Skin of body (tissue), 1 donor: ENCODE measurements at regions not wholly inside any gene's neighbourhood (a gene's known extent, or its start where the extent isn't known, plus 50 kb on each side); places are given as distances from the start of the nearest gene placed in this dataset.
A peak's percentile ranks its signal among the peaks of the same experiment; 100 is the strongest.

ENCODE experiments used
- DNase-seq: peaks from one replicate; lab custom pipeline; 2025; lab: John Stamatoyannopoulos, UW

DNA sequence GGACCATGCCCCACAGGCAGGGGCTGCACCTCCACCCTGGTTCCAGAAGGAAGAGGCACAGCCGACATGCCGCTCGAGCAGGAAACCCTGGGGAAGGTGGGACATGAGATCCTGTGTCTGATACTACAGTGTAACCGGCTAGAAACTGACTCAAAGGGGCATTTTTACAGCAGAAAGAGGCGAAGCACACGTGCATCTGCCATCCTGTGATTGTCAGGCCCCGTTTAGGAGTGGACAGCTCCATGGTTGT lies 62.7 kb downstream of the SIK1 start:
- no peak for DNase-seq

DNA sequence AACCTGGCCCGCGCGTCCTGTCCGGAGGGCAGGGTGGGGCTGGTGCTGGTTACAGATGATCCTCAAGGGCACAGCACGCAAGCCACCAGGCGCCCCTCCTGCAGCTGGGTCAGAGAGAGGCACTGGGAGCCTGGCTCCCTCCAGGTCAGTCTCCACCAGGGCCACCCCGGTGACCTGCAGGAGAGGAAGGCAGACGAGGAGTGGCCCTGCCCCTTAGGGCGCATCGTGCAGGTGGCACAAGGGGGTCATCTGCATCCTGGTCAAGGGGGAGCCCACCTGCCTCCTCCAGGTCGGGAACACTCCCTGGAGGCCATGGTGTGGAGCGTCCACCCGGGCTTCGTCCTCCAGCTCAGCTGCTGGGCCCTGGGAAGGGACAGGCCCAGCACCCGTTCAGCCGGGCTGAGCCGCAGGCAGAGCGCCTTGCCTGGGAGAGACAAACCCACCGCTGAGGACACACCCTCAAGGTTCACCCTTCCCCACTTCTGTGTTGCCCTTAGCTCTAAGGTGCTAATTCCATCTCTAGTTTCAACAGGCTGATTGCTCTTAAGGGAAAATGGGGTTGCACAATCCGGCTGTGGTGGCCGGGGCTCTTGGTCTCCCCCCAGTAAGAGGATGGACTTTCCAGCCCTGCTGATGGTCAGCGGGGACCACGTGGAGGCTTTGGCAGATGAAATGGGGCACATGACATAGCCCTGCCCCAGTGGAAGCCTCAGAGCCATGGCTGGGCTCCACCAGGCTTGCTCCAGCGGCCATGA lies 63.2 kb downstream of the SIK1 start:
- no peak for DNase-seq

DNA sequence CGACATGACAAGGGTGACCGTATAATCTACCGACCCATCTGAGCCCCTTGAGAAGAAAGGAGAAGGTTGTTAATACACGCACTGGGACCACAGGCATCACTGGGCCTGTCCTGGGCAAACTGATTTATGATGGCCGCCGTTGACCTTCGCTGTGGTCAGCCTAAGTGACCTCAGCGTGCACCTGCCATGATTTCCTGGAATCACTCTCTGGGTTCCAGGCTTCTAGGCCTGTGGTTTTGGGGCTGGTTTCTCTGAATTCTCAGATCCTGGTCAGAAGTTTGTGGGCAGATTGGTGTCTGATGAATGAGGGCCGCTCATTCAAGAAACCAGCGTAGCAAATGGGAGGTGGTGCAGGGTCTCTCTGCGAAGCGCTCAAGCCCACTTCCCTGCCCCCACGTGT lies 64.0 kb downstream of the SIK1 start:
- DNase-seq, result no peak

DNA sequence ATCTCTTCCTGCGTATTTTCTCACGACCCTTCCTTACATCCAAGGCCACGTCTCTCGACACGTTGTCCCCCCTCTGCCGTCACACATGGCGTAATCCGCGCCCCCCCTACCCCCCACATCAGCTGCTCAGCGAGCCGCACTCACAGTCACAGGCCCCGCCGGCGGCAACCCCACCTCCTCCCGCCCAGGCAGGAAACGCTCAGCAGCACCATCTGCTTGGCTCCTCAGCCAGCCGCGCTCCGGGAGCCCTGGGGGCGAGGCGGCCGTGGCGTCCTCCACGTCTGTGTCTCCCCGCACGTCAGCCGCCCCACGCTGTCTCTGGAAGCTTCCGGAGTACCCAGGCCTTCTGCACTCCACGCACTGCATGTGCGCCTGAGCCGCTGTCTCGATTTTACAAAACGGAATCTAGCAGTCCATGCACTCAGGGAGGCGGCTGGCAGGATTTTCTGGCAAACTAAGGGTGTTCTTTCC lies 64.6 kb downstream of the SIK1 start:
- DNase-seq, result peak; percentile 75

DNA sequence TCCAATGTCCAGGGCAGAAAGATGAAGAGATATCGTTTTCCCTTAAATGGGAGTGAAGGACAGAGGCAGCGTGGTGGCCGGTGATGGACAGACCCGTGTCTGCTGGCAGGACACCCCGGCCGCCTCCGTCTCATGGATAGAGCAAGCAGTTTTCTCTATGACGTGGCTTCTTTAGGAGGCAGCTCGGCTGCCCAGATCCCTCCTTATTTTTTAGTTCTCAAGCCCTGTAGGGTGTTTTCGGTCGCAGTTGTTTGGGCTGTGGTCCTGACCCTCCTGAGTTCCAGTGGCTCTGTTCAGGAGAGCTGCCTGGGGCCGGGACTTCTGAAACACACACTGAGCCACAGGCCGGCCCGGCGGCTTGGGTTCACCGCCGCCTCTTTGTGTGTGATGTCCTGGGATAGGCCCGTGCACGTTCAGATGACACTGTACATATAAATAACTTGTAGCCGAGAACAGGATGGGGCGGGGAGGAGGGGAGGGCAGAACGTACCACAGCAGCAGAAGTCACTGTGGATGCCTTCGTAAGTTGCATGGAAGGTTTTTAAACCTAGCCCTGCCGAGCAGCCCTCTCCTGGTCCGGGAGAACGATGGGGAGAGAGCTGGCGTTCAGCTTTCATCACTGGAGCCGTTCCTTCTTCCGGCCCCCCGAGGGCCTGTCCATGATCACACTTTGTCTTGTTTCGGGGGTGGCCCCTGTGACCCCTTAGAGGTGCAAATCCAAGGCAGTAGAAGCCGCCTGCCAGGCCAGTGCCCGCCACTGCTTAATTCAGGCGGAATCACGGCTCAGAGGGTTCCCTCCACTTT lies 65.2 kb downstream of the SIK1 start:
- DNase-seq, result peak; percentile 69

DNA sequence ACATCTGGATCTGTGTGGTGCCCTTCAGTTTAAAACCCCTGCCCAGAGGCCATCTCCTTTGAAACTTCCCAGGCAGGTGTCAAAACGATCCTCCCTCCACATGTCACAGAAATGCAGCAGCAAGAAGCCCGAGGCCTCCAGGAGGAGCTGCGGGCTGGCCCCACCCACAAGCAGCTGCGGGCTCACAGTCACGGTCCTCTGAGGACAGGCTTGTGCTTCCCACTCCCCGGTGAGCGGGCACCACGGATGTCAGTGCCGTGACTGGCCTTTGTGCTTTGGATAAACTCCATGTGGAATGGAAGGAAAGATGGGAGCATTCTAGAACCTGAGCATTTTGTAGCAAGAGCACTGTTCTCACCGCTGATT lies 65.8 kb downstream of the SIK1 start:
- DNase-seq, result no peak

DNA sequence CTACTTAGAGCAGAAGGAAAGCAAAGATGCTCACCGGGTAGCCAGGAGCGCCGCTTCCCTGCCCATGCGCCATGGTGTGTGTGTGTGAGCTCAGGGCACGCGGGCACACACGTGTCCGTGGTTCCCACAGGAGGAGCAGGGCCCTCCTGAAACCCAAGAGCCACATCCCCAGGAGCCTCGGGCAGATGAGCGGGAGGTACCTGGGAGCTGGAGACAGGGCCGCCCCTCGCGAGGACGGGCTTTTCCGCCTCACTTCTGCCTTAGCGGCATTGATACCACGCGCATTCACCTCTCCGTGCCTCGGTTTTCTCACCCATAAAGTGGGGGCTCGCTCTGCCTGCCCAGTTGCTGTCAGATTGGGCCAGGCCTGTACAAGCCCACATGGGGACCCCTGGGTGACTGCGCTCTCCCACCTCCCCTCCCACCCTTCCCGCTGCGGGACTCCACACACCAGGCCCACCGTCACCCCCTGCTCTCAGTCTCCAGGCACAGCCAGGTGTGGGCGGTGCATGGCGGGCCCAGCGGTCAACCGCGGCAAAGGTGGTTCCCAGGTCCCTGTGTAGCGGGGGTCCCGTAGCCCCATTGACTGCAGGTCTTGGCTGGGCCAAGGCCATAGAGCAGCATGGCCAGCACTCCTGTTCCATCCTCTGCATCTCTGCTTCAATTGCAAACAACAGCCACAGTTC lies 66.3 kb downstream of the SIK1 start:
- no peak for DNase-seq

DNA sequence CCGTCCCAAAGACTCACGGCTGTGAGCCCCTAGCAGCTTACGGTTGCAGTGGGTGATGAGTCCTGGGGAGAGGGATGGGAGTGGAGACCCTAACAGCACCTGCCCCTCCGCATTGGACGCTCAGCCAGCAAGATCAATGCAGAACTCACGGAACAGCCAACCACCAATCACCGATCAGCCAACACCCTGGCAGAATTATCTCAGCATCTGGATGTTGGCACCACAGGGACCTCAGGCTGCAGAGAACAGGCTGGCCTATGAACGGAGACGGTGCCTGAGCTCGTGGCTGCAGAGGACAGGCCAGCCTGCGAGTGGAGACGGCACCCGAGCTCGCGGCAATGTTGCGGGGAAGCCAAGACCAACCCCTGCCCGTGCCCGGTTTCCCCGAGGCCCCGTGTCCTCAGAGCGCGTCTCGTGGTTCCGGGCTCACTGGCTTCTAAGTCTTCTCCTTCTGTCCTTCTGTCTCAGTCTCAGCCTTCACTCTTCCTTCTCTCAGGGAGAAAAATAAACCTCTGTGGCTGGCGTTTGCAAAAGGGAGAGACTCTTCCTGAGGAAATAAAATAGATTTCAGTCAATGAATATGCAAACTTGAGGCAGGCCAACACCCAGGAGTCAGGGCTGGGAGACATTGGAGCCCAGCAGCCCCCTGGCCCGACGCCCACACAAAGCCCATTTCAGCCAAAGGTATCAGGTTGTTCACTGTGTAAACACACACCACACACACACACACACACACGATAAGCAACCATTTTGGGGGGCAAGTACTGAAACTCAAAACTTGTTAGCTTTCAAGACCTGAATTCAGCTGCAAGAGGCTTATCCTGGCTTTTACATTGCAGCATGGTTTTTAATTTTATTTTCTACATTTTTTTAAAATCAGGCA lies 67.8 kb downstream of the SIK1 start:
- DNase-seq, result no peak

DNA sequence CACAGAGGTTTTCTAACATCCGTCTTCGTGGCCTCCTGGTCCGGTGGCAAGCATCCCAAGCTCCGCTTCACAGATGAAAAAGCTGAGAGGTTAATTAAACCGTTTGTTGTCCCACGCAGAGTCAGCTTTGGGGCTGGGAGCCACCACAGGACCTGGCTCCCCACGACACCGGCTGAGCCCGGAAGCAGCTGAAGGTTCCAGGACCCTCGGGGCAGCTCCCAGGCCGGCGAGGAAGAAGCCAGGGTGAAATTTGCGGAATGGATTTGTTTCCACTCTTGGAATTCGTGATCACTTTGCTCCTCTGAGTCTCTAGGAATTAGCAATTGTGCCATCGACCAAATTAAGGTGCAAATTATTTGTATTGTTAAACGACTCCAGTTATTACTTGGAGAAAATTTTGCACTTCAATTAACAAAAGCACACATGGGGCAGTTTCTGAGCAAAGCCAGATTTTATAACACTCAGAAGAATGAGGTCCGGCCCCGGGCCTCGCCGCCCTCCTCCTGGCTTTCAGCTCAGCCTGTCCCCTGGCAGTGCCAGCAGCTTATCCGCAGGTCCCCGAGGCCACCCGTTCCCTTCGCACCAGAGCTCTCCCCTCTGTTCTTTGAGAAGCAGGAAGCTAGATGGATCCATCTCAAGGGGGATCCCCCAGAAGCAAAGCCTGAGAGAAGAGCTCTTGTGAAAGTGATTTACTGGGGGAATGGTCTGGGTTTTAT lies 69.1 kb downstream of the SIK1 start:
- DNase-seq, result no peak

DNA sequence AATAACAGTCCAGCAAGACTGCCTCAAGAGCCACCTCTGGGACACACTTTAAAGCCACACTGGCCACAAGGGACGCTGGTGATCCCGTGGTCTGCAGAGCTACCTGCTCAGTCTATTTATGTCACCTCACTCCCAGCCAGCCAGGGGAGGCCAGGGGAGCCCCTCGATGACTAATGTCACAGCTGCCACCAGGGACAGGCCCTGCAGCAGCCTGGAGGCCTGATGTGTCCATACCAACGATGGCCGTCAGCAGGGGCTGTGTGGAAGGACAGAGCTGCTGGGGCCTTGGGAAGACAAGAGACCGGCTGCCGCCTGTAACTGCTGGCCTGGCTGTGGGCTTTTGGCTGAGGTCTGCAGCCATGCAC lies 71.0 kb downstream of the SIK1 start:
- DNase-seq, result no peak

DNA sequence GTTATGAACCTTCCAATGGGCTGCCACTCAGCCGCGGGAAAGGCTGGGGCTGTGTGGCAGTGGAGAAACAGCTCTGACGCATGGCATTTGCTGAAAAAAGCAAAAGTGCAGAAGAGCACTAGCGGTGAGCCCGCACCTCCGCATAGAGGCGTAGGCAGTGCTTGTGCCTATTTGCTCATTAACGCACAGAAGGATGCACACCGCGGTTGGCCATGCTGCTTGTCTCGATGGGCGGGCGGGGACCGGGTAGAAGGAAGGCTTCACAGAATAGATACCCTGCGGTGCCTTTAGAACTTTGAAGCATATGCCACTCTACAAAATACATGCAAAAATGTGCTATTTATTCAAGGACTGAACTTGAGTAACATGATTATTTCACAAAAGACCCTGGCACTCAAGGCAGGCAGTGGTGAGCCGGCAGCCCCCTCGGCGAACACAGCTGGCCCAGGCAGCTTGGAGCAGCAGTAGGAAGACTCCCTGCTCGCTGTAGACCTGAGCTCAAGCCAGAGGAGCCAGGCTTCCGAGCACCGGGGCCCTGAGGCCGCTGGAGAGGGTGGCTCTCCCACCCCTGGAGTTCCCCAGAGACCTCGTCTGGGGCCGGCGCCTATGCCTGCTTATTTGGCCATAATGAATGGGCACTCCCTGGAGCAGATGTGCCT lies 71.5 kb downstream of the SIK1 start:
- DNase-seq, result no peak

DNA sequence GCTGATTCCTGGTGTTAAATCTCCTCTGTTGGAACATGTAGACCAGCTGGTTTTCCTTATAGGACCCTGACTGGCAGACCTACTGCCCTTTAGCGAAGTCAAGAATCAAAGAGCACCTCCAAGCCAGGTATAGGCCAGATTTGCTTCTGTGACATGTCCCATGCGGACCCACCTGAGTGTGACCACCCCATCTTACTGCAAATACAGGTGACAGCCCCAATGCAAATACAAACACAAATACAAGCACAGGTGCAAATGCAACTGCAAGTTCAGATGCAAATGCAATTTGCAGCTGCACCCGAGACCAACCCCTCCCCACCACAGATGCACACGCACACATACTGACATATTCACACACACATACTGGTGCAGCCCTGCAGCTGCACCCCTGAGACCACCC lies 72.3 kb downstream of the SIK1 start:
- DNase-seq, result no peak

DNA sequence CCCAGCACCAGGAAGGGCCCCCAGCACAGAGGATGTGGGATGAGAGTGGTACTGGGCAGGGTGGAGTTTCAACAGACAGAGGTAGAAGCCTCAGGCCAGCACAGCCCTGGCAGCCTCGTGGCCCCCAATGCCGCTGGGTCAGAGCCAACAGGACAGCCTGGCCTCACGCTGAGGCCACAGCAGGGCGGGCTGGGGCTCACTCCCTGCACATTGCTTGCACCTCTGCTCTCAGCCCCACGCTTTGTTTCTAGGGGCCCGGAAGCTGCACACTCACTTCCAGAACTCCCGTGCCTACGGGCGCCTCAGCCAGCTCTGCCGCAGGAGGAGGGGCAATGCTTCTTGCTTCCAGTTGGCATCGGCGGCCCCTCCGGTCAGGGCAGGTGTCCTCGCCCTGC lies 72.9 kb downstream of the SIK1 start:
- no peak for DNase-seq

DNA sequence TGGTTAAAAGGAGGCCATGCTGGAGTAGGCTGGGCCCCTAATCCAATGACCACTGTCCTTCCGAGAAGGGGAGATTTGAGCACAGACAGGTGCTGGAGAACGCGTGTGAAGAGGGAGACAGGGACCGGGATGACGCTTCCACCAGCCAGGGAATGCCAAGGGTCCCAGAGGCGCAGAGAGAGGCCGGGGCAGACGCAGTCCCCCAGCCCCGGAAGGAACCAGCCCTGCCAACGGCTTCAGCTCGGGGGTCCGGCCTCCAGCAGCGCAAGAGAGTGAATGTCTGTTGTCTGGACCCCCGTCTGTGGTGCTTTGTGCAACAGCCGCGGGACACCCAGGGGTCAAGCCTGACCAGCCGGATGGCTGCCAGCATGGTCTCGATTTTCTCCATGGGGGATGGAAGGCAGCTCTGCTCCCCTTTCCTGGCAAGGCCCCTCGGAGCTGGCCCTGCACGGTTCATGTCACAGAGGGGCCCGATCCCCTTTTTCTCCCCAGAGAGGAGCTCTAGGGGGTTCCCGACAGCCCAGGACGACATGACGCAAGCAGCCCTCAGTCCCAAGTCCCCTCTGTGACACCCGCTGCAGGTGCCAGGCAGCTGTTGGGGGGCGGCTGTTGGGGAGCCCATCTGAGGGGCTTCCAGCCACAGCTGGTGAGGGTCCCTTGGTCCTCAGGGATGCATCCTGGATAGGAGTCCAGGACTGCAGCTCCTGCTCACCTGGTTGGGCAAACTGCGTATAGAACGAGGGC lies 73.5 kb downstream of the SIK1 start:
- DNase-seq, result no peak

DNA sequence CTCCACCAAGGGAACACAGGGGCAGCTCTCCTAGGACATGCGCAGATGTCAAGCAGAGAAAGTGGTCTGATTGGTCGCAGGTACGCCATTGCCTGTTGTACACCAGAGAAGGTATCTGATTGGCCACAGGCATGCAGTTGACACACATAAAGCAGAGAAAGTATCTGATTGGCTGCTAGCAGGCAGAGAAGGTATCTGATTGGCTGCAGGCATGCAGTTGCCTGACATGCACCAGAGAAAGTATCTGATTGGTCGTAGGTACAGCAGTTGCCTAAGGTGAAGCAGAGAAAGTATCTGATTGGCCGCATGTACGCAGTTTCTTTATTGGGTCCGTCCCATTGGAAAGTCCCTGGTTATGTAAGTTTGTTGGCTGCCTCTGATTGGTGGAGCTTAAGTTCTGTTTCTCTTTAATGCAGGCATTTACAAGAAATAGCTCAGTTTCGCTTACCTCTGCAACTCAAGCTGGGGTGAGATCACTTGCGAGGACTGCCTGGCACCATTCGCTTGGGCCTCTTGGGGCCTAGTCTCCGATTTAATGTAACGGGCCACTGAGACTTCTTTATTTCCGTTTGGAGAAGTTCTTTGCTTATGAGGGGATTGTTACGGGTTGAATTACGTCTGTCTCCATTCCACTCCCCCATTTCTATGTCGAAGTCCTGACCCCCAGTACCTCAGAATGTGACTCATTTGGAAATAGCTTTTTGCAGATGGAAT lies 74.2 kb downstream of the SIK1 start:
- no peak for DNase-seq

DNA sequence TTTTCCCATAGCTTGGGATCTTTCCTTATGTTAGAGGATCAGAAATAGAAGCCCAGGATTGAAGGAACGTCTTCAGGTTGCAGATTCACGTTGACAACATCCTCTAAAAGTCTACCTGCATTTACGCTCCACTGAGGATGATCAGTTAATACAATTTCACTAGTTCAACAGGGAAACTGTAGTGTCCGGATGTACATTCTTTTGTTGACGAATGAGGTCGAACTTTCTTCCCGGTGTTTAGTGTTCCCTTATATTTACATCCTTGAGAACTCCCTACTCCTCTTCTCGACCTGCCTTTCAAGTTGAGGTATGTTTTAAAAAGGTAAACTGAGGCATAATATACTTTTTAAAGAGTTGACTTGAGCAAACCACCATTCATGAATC lies 74.8 kb downstream of the SIK1 start:
- no peak for DNase-seq

DNA sequence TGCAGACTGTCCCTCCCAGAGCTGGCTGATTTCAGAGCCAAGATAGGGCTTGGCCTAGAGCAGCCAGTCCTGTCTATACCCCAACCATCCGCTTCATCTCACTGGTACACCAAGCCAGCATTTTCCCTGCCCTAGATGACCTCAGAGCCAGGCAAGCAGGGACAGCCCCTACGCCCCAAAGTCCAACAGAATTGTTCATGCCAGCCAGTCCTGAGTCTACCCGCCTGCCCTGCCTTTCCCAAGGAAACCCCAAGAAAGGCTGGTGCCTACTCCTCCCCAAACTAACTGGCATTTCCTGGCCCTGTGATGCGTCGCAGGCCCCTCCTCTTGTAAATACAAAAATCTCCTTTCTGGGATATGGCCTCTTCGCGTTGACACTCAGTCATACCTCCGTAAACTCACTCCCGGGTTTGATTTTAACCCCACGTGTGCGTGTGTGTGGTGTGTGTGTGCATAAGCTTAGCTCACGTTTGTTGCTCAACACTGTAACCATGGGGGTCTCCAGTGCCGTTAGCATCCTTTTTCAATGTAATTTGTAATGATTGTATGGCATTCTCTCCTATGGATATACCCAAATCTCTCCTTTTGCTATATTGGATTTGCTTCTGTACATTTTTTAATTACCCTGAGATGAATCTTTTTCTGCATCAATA lies 75.3 kb downstream of the SIK1 start:
- no peak for DNase-seq

DNA sequence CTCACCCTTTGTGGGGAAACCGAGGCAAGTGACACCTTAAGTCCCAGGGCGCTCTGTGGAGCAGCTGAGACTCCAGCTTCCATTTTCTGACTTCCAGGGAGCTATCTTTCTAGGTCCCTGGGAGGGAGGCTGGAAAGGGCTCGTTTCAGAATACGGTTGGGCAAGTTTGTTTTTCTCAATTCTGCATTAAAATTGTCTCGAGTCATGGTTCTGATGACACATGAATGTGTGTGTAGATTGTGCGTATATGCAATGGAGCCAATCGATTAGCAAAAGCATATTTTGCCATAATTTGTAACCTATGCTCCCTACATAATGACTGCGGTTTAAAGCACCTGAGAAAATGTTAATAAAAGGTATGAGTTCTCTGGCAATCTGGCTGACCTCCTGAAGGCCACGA lies 77.3 kb downstream of the SIK1 start:
- no peak for DNase-seq

DNA sequence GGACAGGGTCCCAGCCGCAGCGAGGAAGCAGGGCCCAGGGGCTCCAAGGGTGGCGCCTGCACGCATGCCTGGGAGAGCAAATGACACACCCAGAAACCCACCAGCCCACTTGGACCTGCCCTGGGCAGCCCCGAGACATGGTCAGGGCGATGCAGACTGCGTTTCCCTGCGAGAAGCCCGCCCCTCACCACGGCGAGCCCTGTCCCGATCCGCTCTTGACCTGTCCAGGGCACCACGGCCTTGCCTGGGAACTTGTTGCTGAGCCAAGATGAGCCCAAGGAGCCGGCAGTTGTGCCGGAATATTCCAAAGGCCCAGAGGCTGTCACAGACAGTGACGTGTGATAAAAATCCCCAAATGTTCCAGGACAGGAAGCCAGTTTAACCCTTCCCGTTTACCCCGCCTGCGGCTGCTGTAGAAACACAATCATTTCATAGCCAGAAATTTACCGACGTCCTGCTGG lies 78.1 kb downstream of the SIK1 start:
- peak; percentile 32 for DNase-seq
